SK-N-SH treated with all-trans-retinoic acid at 6 μM for 48 hours (cell line): ENCODE measurements at regions not wholly inside any gene's neighbourhood (a gene's known extent, or its start where the extent isn't known, plus 50 kb on each side); places are given as distances from the start of the nearest gene placed in this dataset.

Source experiments
- ATAC-seq: fragments of 200-7000 bp; cut with Tn5 transposase; 3 replicates; pipeline ENCODE4 v1.9.1; 2020; ENCODE audit warnings: mild to moderate bottlenecking, moderate library complexity
- ARNTL ChIP-seq: fragments of 450-650 bp; formaldehyde crosslinking; IDR thresholded peaks from 2 replicates; pipeline ENCODE4 v1.5.0; 2020; ENCODE audit warnings: low read depth, mild to moderate bottlenecking, moderate library complexity, borderline replicate concordance
- BACH2 ChIP-seq: fragments of 250-450 bp; sonication (Bioruptor Pico); IDR thresholded peaks from 2 replicates; pipeline ENCODE4 v1.9.0; 2021; ENCODE audit warnings: mild to moderate bottlenecking, borderline replicate concordance
- CSDC2 ChIP-seq: fragments of 250-450 bp; sonication (Bioruptor Pico); IDR thresholded peaks from 2 replicates; pipeline ENCODE4 v1.5.0; 2020; ENCODE audit warnings: mild to moderate bottlenecking, moderate library complexity
- CSRNP3 ChIP-seq: fragments of 250-450 bp; sonication (Bioruptor Pico); IDR thresholded peaks from 2 replicates; pipeline ENCODE4 v1.5.1; 2021; ENCODE audit warnings: mild to moderate bottlenecking, moderate library complexity
- ESRRG ChIP-seq: fragments of 250-450 bp; sonication (Bioruptor Pico); IDR thresholded peaks from 2 replicates; pipeline ENCODE4 v1.6.1; 2021; ENCODE audit warnings: mild to moderate bottlenecking
- GLIS3 ChIP-seq: fragments of 250-450 bp; sonication (Bioruptor Pico); IDR thresholded peaks from 2 replicates; pipeline ENCODE4 v1.5.0; 2020; ENCODE audit warnings: mild to moderate bottlenecking, moderate library complexity
- ISL1 ChIP-seq: fragments of 250-450 bp; sonication (Bioruptor Pico); IDR thresholded peaks from 2 replicates; pipeline ENCODE4 v2.1.2; 2022; ENCODE audit warnings: mild to moderate bottlenecking, moderate library complexity
- OSR1 ChIP-seq: fragments of 250-450 bp; sonication (Bioruptor Pico); IDR thresholded peaks from 2 replicates; pipeline ENCODE4 v1.8.0; 2022; ENCODE audit warnings: moderate library complexity, mild to moderate bottlenecking, inconsistent platforms
- POU6F1 ChIP-seq: fragments of 250-450 bp; sonication (Bioruptor Pico); IDR thresholded peaks from 2 replicates; pipeline ENCODE4 v1.8.0; 2021; ENCODE audit warnings: low read depth, mild to moderate bottlenecking, moderate library complexity, borderline replicate concordance
- PPARA ChIP-seq: fragments of 250-450 bp; sonication (Bioruptor Pico); IDR thresholded peaks from 2 replicates; pipeline ENCODE4 v1.5.0; 2020; ENCODE audit warnings: mild to moderate bottlenecking, borderline replicate concordance
- RARB ChIP-seq: fragments of 250-450 bp; sonication (Bioruptor Pico); IDR thresholded peaks from 2 replicates; pipeline ENCODE4 v1.8.0; 2021; ENCODE audit warnings: mild to moderate bottlenecking, moderate library complexity
- SNAI2 ChIP-seq: fragments of 250-450 bp; sonication (Bioruptor Pico); IDR thresholded peaks from 2 replicates; pipeline ENCODE4 v1.5.0; 2020; ENCODE audit warnings: mild to moderate bottlenecking, moderate library complexity
- TOX ChIP-seq: fragments of 250-450 bp; sonication (Bioruptor Pico); IDR thresholded peaks from 2 replicates; pipeline ENCODE4 v1.8.0; 2021; ENCODE audit warnings: mild to moderate bottlenecking, moderate library complexity, borderline replicate concordance
- ZC3H10 ChIP-seq: fragments of 250-450 bp; sonication (Bioruptor Pico); IDR thresholded peaks from 2 replicates; pipeline ENCODE4 v1.5.1; 2021; ENCODE audit warnings: mild to moderate bottlenecking, moderate library complexity
- ZFP3 ChIP-seq: fragments of 250-450 bp; sonication (Bioruptor Pico); IDR thresholded peaks from 2 replicates; pipeline ENCODE4 v1.5.0; 2020; ENCODE audit warnings: mild to moderate bottlenecking, moderate library complexity
- ZFP30 ChIP-seq: fragments of 450-650 bp; formaldehyde crosslinking; IDR thresholded peaks from 2 replicates; pipeline ENCODE4 v1.5.0; 2022; ENCODE audit warnings: mild to moderate bottlenecking, moderate library complexity
- ZNF565 ChIP-seq: fragments of 450-650 bp; formaldehyde crosslinking; conservative IDR thresholded peaks from 2 replicates; pipeline ENCODE4 v1.5.0; 2020; ENCODE audit warnings: low read depth, mild to moderate bottlenecking, moderate library complexity
- ZNF70 ChIP-seq: fragments of 450-650 bp; formaldehyde crosslinking; IDR thresholded peaks from 2 replicates; pipeline ENCODE4 v1.5.0; 2020; ENCODE audit warnings: mild to moderate bottlenecking, moderate library complexity
- ZNF8 ChIP-seq: fragments of 450-650 bp; formaldehyde crosslinking; IDR thresholded peaks from 2 replicates; pipeline ENCODE4 v1.5.0; 2020; ENCODE audit warnings: mild to moderate bottlenecking, moderate library complexity
- TF ChIP-seq, protein P1 (sequence below): fragments of 250-450 bp; sonication (Bioruptor Pico); IDR thresholded peaks from 2 replicates; pipeline ENCODE4 v1.5.1; 2020; ENCODE audit warnings: low read depth, mild to moderate bottlenecking, moderate library complexity
- TF ChIP-seq, protein P2 (sequence below): fragments of 250-450 bp; sonication (Bioruptor Pico); IDR thresholded peaks from 2 replicates; pipeline ENCODE4 v1.8.0; 2020; ENCODE audit warnings: mild to moderate bottlenecking, moderate library complexity, borderline replicate concordance

- no peak for TF ChIP-seq BACH2
- no peak for TF ChIP-seq ESRRG (CRISPR knock-in tag)
- TF ChIP-seq, protein P1, sequence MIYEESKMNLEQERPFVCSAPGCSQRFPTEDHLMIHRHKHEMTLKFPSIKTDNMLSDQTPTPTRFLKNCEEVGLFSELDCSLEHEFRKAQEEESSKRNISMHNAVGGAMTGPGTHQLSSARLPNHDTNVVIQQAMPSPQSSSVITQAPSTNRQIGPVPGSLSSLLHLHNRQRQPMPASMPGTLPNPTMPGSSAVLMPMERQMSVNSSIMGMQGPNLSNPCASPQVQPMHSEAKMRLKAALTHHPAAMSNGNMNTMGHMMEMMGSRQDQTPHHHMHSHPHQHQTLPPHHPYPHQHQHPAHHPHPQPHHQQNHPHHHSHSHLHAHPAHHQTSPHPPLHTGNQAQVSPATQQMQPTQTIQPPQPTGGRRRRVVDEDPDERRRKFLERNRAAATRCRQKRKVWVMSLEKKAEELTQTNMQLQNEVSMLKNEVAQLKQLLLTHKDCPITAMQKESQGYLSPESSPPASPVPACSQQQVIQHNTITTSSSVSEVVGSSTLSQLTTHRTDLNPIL (CRISPR knock-in tag): no peak
Measured at GRCh38 chr11:38043060-38043459, 1445.0 kb upstream of the RAG2 start (continued).

- TF ChIP-seq RARB: no peak
- no peak for ATAC-seq
Measured at GRCh38 chr11:38038777-38039176, 1440.7 kb upstream of the RAG2 start.

GRCh38 chr11:38019072-38019775 is 1421.2 kb upstream of the RAG2 start:
- no peak for ATAC-seq

GRCh38 chr11:38014405-38014804 is 1416.4 kb upstream of the RAG2 start:
- no peak for TF ChIP-seq SNAI2 (CRISPR knock-in tag)
- peak; percentile 97 for TF ChIP-seq ISL1 (CRISPR knock-in tag)
- no peak for ATAC-seq

More at GRCh38 chr11:38019072-38019775, 1421.2 kb upstream of the RAG2 start:
- TF ChIP-seq, protein P1 (CRISPR knock-in tag): no peak
- TF ChIP-seq, protein P2, sequence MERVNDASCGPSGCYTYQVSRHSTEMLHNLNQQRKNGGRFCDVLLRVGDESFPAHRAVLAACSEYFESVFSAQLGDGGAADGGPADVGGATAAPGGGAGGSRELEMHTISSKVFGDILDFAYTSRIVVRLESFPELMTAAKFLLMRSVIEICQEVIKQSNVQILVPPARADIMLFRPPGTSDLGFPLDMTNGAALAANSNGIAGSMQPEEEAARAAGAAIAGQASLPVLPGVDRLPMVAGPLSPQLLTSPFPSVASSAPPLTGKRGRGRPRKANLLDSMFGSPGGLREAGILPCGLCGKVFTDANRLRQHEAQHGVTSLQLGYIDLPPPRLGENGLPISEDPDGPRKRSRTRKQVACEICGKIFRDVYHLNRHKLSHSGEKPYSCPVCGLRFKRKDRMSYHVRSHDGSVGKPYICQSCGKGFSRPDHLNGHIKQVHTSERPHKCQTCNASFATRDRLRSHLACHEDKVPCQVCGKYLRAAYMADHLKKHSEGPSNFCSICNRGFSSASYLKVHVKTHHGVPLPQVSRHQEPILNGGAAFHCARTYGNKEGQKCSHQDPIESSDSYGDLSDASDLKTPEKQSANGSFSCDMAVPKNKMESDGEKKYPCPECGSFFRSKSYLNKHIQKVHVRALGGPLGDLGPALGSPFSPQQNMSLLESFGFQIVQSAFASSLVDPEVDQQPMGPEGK (CRISPR knock-in tag): no peak
- no peak for TF ChIP-seq ISL1 (CRISPR knock-in tag)
- TF ChIP-seq CSRNP3 (CRISPR knock-in tag): no peak
- TF ChIP-seq RARB: no peak
- TF ChIP-seq SNAI2 (CRISPR knock-in tag): no peak
- TF ChIP-seq ZNF8 (CRISPR knock-in tag): no peak
- TF ChIP-seq POU6F1: no peak
- no peak for TF ChIP-seq TOX (CRISPR knock-in tag)
- no peak for TF ChIP-seq CSDC2 (CRISPR knock-in tag)
- TF ChIP-seq ESRRG (CRISPR knock-in tag): no peak
- TF ChIP-seq PPARA (CRISPR knock-in tag): no peak
- no peak for TF ChIP-seq ZFP3
- TF ChIP-seq OSR1: no peak
- TF ChIP-seq ZNF565 (CRISPR knock-in tag): no peak
- no peak for TF ChIP-seq ZFP30 (CRISPR knock-in tag)
- no peak for TF ChIP-seq ZNF70 (CRISPR knock-in tag)
- no peak for TF ChIP-seq ARNTL (CRISPR knock-in tag)
- no peak for TF ChIP-seq GLIS3 (CRISPR knock-in tag)

GRCh38 chr11:38013157-38013556 is 1415.1 kb upstream of the RAG2 start:
- TF ChIP-seq TOX (CRISPR knock-in tag) (no peak), CSDC2 (CRISPR knock-in tag) (no peak), ISL1 (CRISPR knock-in tag) (no peak), ZFP3 (no peak), OSR1 (no peak), ESRRG (CRISPR knock-in tag) (no peak), CSRNP3 (CRISPR knock-in tag) (no peak), PPARA (CRISPR knock-in tag) (no peak), ZFP30 (CRISPR knock-in tag) (no peak), ZNF565 (CRISPR knock-in tag) (no peak), ZNF70 (CRISPR knock-in tag) (no peak), ZC3H10 (CRISPR knock-in tag) (no peak)
- TF ChIP-seq, protein P2 (CRISPR knock-in tag): no peak
- TF ChIP-seq, protein P1 (CRISPR knock-in tag): no peak
- ATAC-seq: no peak
